Fibroblast of villous mesenchyme (primary cell): ENCODE measurements at regions not wholly inside any gene's neighbourhood (a gene's known extent, or its start where the extent isn't known, plus 50 kb on each side); places are given as distances from the start of the nearest gene placed in this dataset.

Experiments
- DNase-seq: peaks from one replicate; pipeline ENCODE4 v3.0.0-alpha.2; 2010; ENCODE audit warnings: low read depth
- H3K4me3 ChIP-seq: 2 replicates; pipeline ENCODE4 v1.5.1; 2011; ENCODE audit warnings: low read depth, mild to moderate bottlenecking, low read length
- CTCF ChIP-seq: IDR thresholded peaks from 2 replicates; pipeline ENCODE4 v1.5.1; 2012; ENCODE audit warnings: low read depth, mild to moderate bottlenecking, low read length; ENCODE audit not compliant: insufficient read depth

- no peak overlapping the region for H3K4me3 ChIP-seq
- DNase-seq, result no peak
Observed at GRCh38 chr2:35708411-35708923, 647.1 kb upstream of the CRIM1 start.

GRCh38 chr2:35688309-35688708 lies 667.3 kb upstream of the CRIM1 start:
- no peak for DNase-seq
- TF ChIP-seq CTCF, result no peak
- H3K4me3 ChIP-seq, result no peak overlapping the region

More at GRCh38 chr2:35708411-35708923, 647.1 kb upstream of the CRIM1 start:
- no peak for TF ChIP-seq CTCF

DNA sequence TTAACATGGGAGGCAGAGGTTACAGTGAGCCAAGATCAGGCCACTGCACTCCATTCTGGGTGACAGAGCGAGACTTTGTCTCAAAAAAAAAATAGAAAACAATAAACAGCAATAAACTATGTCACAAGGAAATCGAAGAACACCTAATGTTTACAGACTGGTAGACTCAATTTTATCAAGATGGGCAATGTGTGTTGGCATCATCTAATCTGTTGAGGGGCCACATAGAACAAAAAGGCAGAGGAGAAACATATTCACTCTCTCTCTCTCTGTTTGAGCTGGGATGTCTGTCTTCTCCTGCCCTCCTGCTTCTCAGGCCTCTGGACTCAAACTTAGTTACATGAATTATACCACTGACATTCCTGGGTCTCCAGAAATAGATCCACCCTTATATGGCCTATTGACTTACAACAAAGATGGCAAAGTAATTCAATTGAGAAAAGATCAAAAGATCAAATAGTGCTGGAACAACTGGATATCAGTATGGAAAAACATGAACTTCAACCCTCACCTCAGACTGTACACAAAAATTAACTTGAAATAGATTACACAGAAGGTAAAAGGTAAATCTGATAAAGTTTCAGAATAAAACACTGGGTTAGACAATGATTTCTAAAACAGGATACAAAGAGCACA lies 703.8 kb upstream of the CRIM1 start:
- no peak for DNase-seq
- no peak for TF ChIP-seq CTCF
- H3K4me3 ChIP-seq, result no peak overlapping the region

GRCh38 chr2:35614640-35615039 lies 740.9 kb upstream of the CRIM1 start:
- TF ChIP-seq CTCF, result no peak
- H3K4me3 ChIP-seq, result no peak overlapping the region

DNA sequence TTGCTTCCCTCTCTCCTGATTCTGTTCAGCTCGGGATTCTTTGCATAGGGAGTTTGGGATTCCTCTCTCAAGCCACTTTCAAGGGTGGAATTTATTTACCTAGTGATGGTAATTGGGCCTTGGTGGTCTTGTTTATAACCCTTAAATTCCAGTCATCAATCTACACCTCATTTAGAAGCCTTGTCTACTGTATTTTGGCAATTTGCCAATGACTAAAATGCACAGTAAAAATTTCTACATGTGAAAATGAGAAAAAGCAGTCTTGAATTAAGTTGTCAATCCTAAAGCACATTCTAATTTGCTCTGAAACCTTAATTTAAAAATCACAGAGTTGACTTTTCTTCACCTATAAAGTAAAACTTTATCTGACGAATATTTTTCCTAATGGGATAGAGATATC lies 749.2 kb upstream of the CRIM1 start:
- DNase-seq, result no peak
- TF ChIP-seq CTCF, result no peak
- no peak overlapping the region for H3K4me3 ChIP-seq

More at GRCh38 chr2:35614640-35615039, 740.9 kb upstream of the CRIM1 start:
- DNase-seq, result no peak

- no peak for DNase-seq
- TF ChIP-seq CTCF, result no peak
- H3K4me3 ChIP-seq, result no peak overlapping the region
Observed at GRCh38 chr2:35598310-35598709, 757.3 kb upstream of the CRIM1 start.

DNA sequence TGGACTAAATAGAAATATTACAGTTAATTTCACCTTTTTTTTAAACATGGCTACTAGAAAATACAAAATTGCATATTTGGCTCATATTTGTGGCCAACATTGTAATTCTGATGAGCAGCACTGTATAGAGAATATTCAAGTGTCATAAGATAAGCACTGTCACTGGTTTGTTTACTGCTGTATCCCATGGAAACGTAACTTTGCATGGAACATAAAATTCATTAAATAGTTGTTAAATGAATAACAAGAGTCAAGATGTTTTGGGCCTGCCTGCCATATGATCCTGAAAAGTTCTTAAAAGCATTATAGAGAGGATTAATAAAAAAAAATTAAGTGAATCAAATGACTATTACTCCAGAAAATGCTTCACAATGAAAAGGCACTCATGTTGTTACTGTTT lies 763.7 kb upstream of the CRIM1 start:
- no peak for DNase-seq
- TF ChIP-seq CTCF, result no peak

More for the DNA sequence above, 763.7 kb upstream of the CRIM1 start:
- H3K4me3 ChIP-seq, result no peak overlapping the region
